ENCODE measurements at regions not wholly inside any gene's neighbourhood (a gene's known extent, or its start where the extent isn't known, plus 50 kb on each side); places are given as distances from the start of the nearest gene placed in this dataset.

DNA sequence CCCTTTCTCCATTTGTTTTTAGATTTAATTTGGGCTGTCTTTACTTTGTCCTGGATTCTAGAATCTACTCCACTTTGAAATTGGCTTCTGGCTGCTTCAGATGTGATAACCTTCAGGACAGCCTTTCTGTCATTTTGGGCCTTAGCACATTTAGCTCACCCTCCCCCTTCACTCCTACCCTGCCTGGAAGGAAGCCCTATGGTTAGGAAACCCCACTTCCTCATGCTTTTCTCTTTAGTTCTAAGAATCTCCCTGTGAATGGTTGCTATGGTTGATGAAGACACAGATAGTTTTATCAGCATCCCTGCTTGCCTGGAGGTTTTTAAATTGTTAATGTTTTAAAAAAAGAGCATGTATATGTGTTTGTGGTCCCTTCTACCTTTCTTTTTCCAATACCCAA is 100.7 kb upstream of the PTPN13 start:
- no peaks in the 10 kb centered on the region for H3K36me3 ChIP-seq
- H3K9me3 ChIP-seq, result no peaks in the 10 kb centered on the region
- DNase-seq (ENCODE audit: low spot score in 2 of 2), result no peak
- peaks cover 28% of the 10 kb centered on the region for H3K4me1 ChIP-seq
- no peaks in the 10 kb centered on the region for H3K27me3 ChIP-seq
- H3K27ac ChIP-seq, result no peak overlapping the region
- no peak overlapping the region for H3K4me3 ChIP-seq
- TF ChIP-seq EP300 (IDR thresholded peaks at IDR 0.05) (no peak), POLR2A (IDR thresholded peaks at IDR 0.05) (no peak), POLR2AphosphoS5 (IDR thresholded peaks at IDR 0.05) (no peak)
- TF ChIP-seq, protein P1, sequence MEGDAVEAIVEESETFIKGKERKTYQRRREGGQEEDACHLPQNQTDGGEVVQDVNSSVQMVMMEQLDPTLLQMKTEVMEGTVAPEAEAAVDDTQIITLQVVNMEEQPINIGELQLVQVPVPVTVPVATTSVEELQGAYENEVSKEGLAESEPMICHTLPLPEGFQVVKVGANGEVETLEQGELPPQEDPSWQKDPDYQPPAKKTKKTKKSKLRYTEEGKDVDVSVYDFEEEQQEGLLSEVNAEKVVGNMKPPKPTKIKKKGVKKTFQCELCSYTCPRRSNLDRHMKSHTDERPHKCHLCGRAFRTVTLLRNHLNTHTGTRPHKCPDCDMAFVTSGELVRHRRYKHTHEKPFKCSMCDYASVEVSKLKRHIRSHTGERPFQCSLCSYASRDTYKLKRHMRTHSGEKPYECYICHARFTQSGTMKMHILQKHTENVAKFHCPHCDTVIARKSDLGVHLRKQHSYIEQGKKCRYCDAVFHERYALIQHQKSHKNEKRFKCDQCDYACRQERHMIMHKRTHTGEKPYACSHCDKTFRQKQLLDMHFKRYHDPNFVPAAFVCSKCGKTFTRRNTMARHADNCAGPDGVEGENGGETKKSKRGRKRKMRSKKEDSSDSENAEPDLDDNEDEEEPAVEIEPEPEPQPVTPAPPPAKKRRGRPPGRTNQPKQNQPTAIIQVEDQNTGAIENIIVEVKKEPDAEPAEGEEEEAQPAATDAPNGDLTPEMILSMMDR (IDR thresholded peaks at IDR 0.05), result no peak

DNA sequence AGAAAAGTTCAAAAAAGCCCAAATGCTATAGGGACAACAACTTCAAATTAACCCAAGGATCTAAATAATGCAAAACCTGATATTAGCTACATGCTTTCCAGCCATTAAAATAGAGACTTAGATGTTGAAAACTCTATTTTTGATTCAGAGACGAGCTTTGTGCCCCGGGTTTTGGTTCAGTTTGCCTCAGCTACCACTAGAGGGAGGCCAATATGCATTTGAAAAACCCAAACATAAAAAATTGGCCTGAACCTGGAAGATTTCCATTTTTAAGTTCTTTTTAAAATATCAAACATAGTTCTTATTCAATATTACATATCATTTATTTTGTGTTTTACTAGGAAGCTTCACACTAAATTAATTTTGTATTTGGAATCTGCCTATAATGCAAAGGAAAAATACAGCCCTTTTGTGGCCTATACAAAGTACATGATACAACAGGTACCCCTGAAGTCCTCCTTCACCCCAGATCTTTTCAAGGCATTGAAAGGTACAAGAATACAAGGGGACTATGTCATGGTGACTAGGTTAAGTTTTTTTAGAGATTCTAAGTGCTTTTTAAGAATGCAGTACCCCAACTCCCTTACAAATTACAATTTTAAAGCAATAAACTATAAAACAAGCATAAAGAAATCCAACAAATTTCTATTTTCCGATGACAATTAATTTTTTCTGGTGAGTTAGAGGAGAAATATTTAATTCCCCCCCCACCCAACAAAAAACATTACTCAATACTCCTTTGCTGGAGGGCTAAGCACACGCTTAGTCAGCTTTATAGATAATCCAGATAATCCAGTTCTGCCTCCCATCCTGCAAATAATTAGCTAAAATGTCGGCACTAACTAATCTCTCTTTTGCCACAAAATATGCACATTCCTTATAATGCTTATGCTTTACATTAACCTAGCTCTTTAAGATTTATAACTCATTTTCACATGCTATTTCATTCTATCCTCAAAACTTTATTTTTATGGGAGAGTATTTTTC is 97.7 kb upstream of the PTPN13 start:
- no peak for TF ChIP-seq POLR2AphosphoS5 (IDR thresholded peaks at IDR 0.05)
- TF ChIP-seq, protein P1 (IDR thresholded peaks at IDR 0.05), result peak; percentile 78 to 85
- Histone ChIP-seq H3K4me1 (peaks cover 40% of the 10 kb centered on the region), H3K27me3 (no peaks in the 10 kb centered on the region), H3K4me3 (no peak overlapping the region), H3K36me3 (no peaks in the 10 kb centered on the region), H3K27ac (peak overlapping the region; percentile 60), H3K9me3 (no peaks in the 10 kb centered on the region)
- WGBS, result 18% methylated on average over 5 of the region's 5 CpGs
- no peak for DNase-seq (ENCODE audit: low spot score in 2 of 2)

DNA sequence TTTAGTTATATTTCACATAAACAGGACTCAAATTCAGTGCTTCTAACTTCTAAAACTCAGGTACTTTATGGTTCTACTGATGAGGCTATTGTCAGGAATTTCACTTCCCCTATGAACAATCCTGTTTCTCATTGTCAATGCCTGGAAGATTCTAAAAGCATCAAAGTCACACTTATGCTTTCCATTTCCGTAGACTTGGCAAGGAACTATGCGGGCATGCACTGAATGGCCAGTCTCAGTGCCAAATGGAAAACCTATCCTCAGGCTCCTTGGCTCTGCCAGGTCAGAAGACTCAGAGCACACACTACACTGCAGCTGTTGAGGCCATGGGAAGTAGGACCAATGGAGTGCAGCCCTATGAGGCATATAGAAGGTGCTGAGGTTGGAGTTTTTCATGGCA is 97.0 kb upstream of the PTPN13 start:
- H3K4me1 ChIP-seq, result peaks cover 40% of the 10 kb centered on the region
- H3K27ac ChIP-seq, result no peak overlapping the region
- H3K27me3 ChIP-seq, result no peaks in the 10 kb centered on the region
- H3K9me3 ChIP-seq, result no peaks in the 10 kb centered on the region
- 25% methylated on average over 2 of the region's 2 CpGs for WGBS
- TF ChIP-seq EP300 (IDR thresholded peaks at IDR 0.05), result no peak
- TF ChIP-seq, protein P1 (IDR thresholded peaks at IDR 0.05), result no peak
- TF ChIP-seq POLR2A (IDR thresholded peaks at IDR 0.05), result no peak
- TF ChIP-seq POLR2AphosphoS5 (IDR thresholded peaks at IDR 0.05), result no peak
- no peak for DNase-seq (ENCODE audit: low spot score in 2 of 2)
- no peak overlapping the region for H3K4me3 ChIP-seq
- no peaks in the 10 kb centered on the region for H3K36me3 ChIP-seq

DNA sequence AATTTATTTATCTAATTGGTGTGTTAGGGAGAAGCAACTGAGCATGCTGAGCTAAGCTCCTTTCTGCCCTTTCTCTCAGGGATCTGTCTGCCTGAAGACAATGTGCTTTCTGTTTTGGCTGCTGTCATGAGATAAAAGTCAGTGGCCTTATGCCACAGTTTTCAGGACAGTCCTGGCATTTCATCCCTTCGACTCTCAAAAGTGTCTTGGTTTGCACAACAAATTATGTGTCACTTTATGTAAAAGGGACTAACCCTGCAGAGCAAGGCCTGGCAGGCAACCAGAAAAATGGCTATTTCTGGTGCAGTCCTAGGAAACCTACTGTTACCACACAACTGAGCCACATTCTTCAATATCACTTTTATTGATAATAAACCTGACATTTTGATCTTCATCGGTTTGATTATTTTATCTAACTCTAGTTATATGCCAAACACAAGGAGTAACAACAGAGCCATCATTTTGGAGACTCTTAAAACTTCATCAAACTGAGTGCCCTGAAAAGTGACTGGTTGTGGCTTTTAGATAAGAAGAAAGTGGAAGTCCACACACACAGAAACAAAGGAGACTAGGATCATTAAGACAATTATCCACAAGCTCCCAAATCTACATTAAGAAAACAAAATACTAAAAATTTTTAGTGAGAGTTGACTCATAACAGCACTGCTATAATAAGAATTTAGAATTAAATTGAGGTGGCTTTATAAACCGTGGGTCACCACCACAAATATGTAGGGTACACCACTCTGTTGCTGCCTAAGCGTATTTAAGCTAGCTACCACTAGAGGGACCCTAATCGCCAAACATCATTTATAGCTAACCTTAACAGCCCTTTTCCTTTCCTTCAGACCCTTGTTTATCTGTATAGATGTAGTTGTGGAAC is 95.9 kb upstream of the PTPN13 start:
- no peaks in the 10 kb centered on the region for H3K27me3 ChIP-seq
- no peak for DNase-seq (ENCODE audit: low spot score in 2 of 2)
- WGBS, result 25% methylated on average over 5 of the region's 5 CpGs
- no peaks in the 10 kb centered on the region for H3K36me3 ChIP-seq
- H3K4me3 ChIP-seq, result no peak overlapping the region
- H3K4me1 ChIP-seq, result peaks cover 40% of the 10 kb centered on the region
- peak overlapping the region; percentile 40 for H3K27ac ChIP-seq
- TF ChIP-seq POLR2A (IDR thresholded peaks at IDR 0.05) (no peak), EP300 (IDR thresholded peaks at IDR 0.05) (no peak)
- TF ChIP-seq, protein P1 (IDR thresholded peaks at IDR 0.05), result peak in 1 of 2 donors; percentile 68
- H3K9me3 ChIP-seq, result no peaks in the 10 kb centered on the region

DNA sequence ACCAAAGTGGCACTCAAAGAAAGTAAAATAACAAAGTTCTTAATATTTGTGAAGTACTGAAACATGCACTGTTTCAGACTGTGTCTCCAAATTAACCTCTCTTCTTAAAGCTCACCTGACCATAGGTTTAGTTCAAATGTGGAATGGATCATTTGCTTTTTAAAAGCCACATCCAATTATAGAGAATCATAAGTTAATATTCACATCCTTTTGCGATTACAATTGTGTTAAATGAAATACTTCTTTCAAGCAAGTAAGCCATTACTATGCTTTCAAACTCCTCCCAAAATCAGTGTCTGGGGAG is 95.3 kb upstream of the PTPN13 start:
- Histone ChIP-seq H3K36me3 (no peaks in the 10 kb centered on the region), H3K9me3 (no peaks in the 10 kb centered on the region), H3K27me3 (no peaks in the 10 kb centered on the region), H3K4me3 (no peak overlapping the region), H3K27ac (no peak overlapping the region), H3K4me1 (peaks cover 40% of the 10 kb centered on the region)
- TF ChIP-seq POLR2AphosphoS5 (IDR thresholded peaks at IDR 0.05), result no peak
- TF ChIP-seq, protein P1 (IDR thresholded peaks at IDR 0.05), result no peak
- TF ChIP-seq EP300 (IDR thresholded peaks at IDR 0.05), result no peak
- TF ChIP-seq POLR2A (IDR thresholded peaks at IDR 0.05), result no peak
- no peak for DNase-seq (ENCODE audit: low spot score in 2 of 2)
- 28% methylated on average over 1 of the region's 1 CpG for WGBS

Data from suprapubic skin (tissue), 4 donors.